ENCODE measurements at regions not wholly inside any gene's neighbourhood (a gene's known extent, or its start where the extent isn't known, plus 50 kb on each side); places are given as distances from the start of the nearest gene placed in this dataset.

- CTCF ChIA-PET (ENCODE audit: low intra/inter-chr PET ratio), result no interaction called here
These were observed 67.0 kb upstream of the CAV2 start for GRCh38 chr7:116432527-116432916.

GRCh38 chr7:116433246-116433645 lies 66.3 kb upstream of the CAV2 start:
- Histone ChIP-seq H3K27ac (ENCODE audit: extremely low read depth, low read depth, low read length) (no peak overlapping the region), H3K4me1 (replicated peaks in 1 of 2; ENCODE audit: control insufficient read depth in 2 of 2, insufficient read depth in 2 of 2, low read length in 2 of 2) (peaks cover 0 to 4% of the 10 kb centered on the region in 2 experiments; a peak in 2 of 5 replicates)
- no peak for FAIRE-seq
- TF ChIP-seq XRCC3 (IDR thresholded peaks at IDR 0.05) (no peak), ZFP91 (CRISPR knock-in tag; IDR thresholded peaks at IDR 0.05) (no peak), ZFP36 (IDR thresholded peaks at IDR 0.05; ENCODE audit: low read depth, low read length, partially characterized antibody) (no peak), ZNF408 (CRISPR knock-in tag; IDR thresholded peaks at IDR 0.05; ENCODE audit: low read depth) (no peak), MYC (IDR thresholded peaks at IDR 0.05; ENCODE audit: low read depth, low read length) (no peak), MYC (CRISPR knock-in tag; IDR thresholded peaks at IDR 0.05; ENCODE audit: borderline replicate concordance, low read depth) (no peak), ESRRB (CRISPR knock-in tag; IDR thresholded peaks at IDR 0.05; ENCODE audit: borderline replicate concordance) (no peak), MXD1 (CRISPR knock-in tag; IDR thresholded peaks at IDR 0.05; ENCODE audit: borderline replicate concordance, poor library complexity, severe bottlenecking) (no peak), ZNF384 (IDR thresholded peaks at IDR 0.05; ENCODE audit: low read depth, low read length) (no peak), ZBED1 (IDR thresholded peaks at IDR 0.05) (no peak)

More at GRCh38 chr7:116432527-116432916, 67.0 kb upstream of the CAV2 start:
- H3K27me3 ChIP-seq (ENCODE audit: control insufficient read depth in 2 of 2, insufficient read depth in 2 of 2, low read length in 2 of 2), result no peaks in the 10 kb centered on the region; a peak in 1 of 5 replicates
- H3K79me2 ChIP-seq (ENCODE audit: control insufficient read depth, insufficient read depth, low read length), result no peaks in the 10 kb centered on the region
- H4K20me1 ChIP-seq (replicated peaks; ENCODE audit: control insufficient read depth, insufficient read depth, low read length), result no peaks in the 10 kb centered on the region
- intact Hi-C loops (cut with micrococcal nuclease) (no loop called here), in situ Hi-C loops (cut with MboI) (no loop called here)
- WGBS (ENCODE audit: insufficient coverage, low coverage, missing lambda C conversion rate), result 12% methylated on average over 2 of the region's 2 CpGs
- peak overlapping the region; percentile 57 for H2AFZ ChIP-seq (ENCODE audit: low read depth, low read length)
- H3K9me1 ChIP-seq (ENCODE audit: control insufficient read depth, insufficient read depth, low read length), result no peaks in the 10 kb centered on the region
- POLR2A ChIA-PET, result interaction anchor here (0.6 kb wide), 1 partner anchor 434 kb away, joined by 3 read pairs; no protein-coding TSS in a partner anchor
- no peak for FAIRE-seq
- H3K27ac ChIP-seq (ENCODE audit: extremely low read depth, low read depth, low read length), result no peak overlapping the region
- H3K4me3 ChIP-seq, result no peak overlapping the region
- H3K4me1 ChIP-seq (replicated peaks in 1 of 2; ENCODE audit: control insufficient read depth in 2 of 2, insufficient read depth in 2 of 2, low read length in 2 of 2), result no peaks in the 10 kb centered on the region
- DNase-seq (ENCODE audit: extremely low read depth in 1 of 4, low spot score in 3 of 4), result no peak
- no peak for TF ChIP-seq ZNF217 (CRISPR knock-in tag; IDR thresholded peaks at IDR 0.05)
- no peak for TF ChIP-seq ZNF707 (CRISPR knock-in tag; conservative IDR thresholded peaks at IDR 0.05)
- no peak for TF ChIP-seq ZNF76 (CRISPR knock-in tag; IDR thresholded peaks at IDR 0.05; ENCODE audit: borderline replicate concordance)
- TF ChIP-seq MEF2A (IDR thresholded peaks at IDR 0.05; ENCODE audit: control insufficient read depth, low read depth, low read length), result no peak
- TF ChIP-seq ZNF77 (CRISPR knock-in tag; IDR thresholded peaks at IDR 0.05), result no peak
- no peak overlapping the region for H3K9ac ChIP-seq (ENCODE audit: insufficient read depth in 1 of 2, low read depth in 2 of 2, low read length in 2 of 2)
- ATAC-seq, result peak; percentile 48; the same call in 1 of the 3 replicates
- H3K4me2 ChIP-seq (ENCODE audit: insufficient read depth, low read length), result no peak overlapping the region
- H3K9me3 ChIP-seq (replicated peaks; ENCODE audit: control insufficient read depth, insufficient read depth, low read depth, low read length), result no peaks in the 10 kb centered on the region
- no TSS peak for BruUV-seq (replicated peaks)
- no peaks in the 10 kb centered on the region for H3K36me3 ChIP-seq (ENCODE audit: control insufficient read depth, insufficient read depth, low read length)

More at GRCh38 chr7:116433246-116433645, 66.3 kb upstream of the CAV2 start:
- H2AFZ ChIP-seq (ENCODE audit: low read depth, low read length), result peak overlapping the region; percentile 57
- H3K36me3 ChIP-seq (ENCODE audit: control insufficient read depth, insufficient read depth, low read length), result no peaks in the 10 kb centered on the region
- in situ Hi-C loops (cut with MboI), result no loop called here
- BruUV-seq (replicated peaks), result no TSS peak
- WGBS (ENCODE audit: insufficient coverage, low coverage, missing lambda C conversion rate), result 11% methylated on average over 1 of the region's 1 CpG
- no peaks in the 10 kb centered on the region for H3K79me2 ChIP-seq (ENCODE audit: control insufficient read depth, insufficient read depth, low read length)
- H3K9me1 ChIP-seq (ENCODE audit: control insufficient read depth, insufficient read depth, low read length), result no peaks in the 10 kb centered on the region
- no peaks in the 10 kb centered on the region for H4K20me1 ChIP-seq (replicated peaks; ENCODE audit: control insufficient read depth, insufficient read depth, low read length)
- ChIA-PET POLR2A (no interaction called here), CTCF (ENCODE audit: low intra/inter-chr PET ratio) (no interaction called here)
- no peaks in the 10 kb centered on the region; a peak in 1 of 5 replicates for H3K27me3 ChIP-seq (ENCODE audit: control insufficient read depth in 2 of 2, insufficient read depth in 2 of 2, low read length in 2 of 2)
- intact Hi-C loops (cut with micrococcal nuclease), result no loop called here
- ATAC-seq (no peak; the same call in 2 of the 3 replicates), DNase-seq (ENCODE audit: extremely low read depth in 1 of 4, low spot score in 3 of 4) (no peak)
- no peak overlapping the region for H3K4me3 ChIP-seq
- no peaks in the 10 kb centered on the region for H3K9me3 ChIP-seq (replicated peaks; ENCODE audit: control insufficient read depth, insufficient read depth, low read depth, low read length)
- H3K4me2 ChIP-seq (ENCODE audit: insufficient read depth, low read length), result no peak overlapping the region
- H3K9ac ChIP-seq (ENCODE audit: insufficient read depth in 1 of 2, low read depth in 2 of 2, low read length in 2 of 2), result no peak overlapping the region

Data from K562 (cell line).